ENCODE measurements at regions not wholly inside any gene's neighbourhood (a gene's known extent, or its start where the extent isn't known, plus 50 kb on each side); places are given as distances from the start of the nearest gene placed in this dataset.

DNA sequence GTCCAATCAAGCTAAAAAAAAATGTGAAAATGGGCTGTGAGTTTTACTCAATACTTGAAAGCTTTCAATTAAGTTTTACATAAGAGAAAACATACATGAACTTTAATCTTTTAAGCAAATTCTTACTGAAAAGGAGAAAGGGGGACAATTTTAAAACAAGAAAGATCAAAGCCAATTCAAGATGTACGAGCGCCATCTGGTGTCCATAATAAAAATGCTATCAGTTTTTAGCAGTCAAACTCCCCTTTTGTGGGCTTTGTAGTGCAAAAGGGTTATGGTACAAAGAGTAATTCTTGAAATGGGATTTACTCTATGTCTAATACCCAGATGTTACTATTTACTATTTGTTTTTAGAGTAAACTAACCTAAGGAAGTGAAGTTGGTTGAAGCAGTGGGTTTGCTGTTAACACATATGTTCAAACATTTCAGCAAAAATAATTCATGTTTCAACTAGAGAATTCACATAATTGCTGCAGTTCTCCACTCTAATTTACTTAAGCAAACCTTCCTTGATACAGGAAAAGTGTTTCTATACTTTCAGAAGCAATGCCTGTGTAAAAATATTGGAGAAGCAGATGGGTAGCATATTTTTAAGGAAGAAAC is 228.2 kb upstream of the TYRP1 start:
- TF ChIP-seq GATA2 (IDR thresholded peaks at IDR 0.05; ENCODE audit: low read depth, low read length) (no peak), GATA3 (IDR thresholded peaks at IDR 0.05; ENCODE audit: low read depth, low read length) (no peak)
